KBM-7 (cell line): ENCODE measurements at regions not wholly inside any gene's neighbourhood (a gene's known extent, or its start where the extent isn't known, plus 50 kb on each side); places are given as distances from the start of the nearest gene placed in this dataset.
"Not testable (repeated sequence)": the region's sequence is repeated elsewhere in the genome, so short reads cannot be mapped to it uniquely, and the experiment has no call there.

Experiments
- DNase-seq: peaks from one replicate; pipeline ENCODE4 v3.0.0-alpha.2; 2015
- in situ Hi-C: fragments of 300-500 bp; cut with MboI; formaldehyde crosslinking; loops from 2 replicates; pipeline ENCODE4 v1.14.3; 2020; ENCODE audit warnings: low sequenced_read_pairs, low pct_unique_long_range_greater_than_20kb, mixed read lengths

- no peak for DNase-seq
- in situ Hi-C loops, result no loop called here
Observed at GRCh38 chr1:189550498-189550897, 927.2 kb downstream of the BRINP3 start.

- in situ Hi-C loops, result no loop called here
- DNase-seq, result no peak
Observed at GRCh38 chr1:189563784-189564183, 913.9 kb downstream of the BRINP3 start.

- DNase-seq, result no peak
- in situ Hi-C loops, result no loop called here
Observed at GRCh38 chr1:189567890-189568289, 909.8 kb downstream of the BRINP3 start.

- in situ Hi-C loops, result no loop called here
Observed at GRCh38 chr1:189596197-189596596, 881.5 kb downstream of the BRINP3 start.

GRCh38 chr1:189597083-189597482, 880.6 kb downstream of the BRINP3 start:
- in situ Hi-C loops, result no loop called here
- DNase-seq, result peak; percentile 1

More at GRCh38 chr1:189596197-189596596, 881.5 kb downstream of the BRINP3 start:
- DNase-seq, result no peak

GRCh38 chr1:189605226-189605625, 872.4 kb downstream of the BRINP3 start:
- in situ Hi-C loops, result no loop called here
- DNase-seq, result no peak

- in situ Hi-C loops, result no loop called here
- no peak for DNase-seq
Observed at GRCh38 chr1:189606047-189606446, 871.6 kb downstream of the BRINP3 start.

- no peak for DNase-seq
- in situ Hi-C loops, result no loop called here
Observed at GRCh38 chr1:189606795-189607476, 870.7 kb downstream of the BRINP3 start.

GRCh38 chr1:189607477-189608096, 870.1 kb downstream of the BRINP3 start:
- in situ Hi-C loops, result no loop called here
- no peak for DNase-seq

GRCh38 chr1:189609167-189609566, 868.5 kb downstream of the BRINP3 start:
- in situ Hi-C loops, result no loop called here
- no peak for DNase-seq

- no peak for DNase-seq
- in situ Hi-C loops, result no loop called here
Observed at GRCh38 chr1:189616893-189617292, 860.8 kb downstream of the BRINP3 start.

- in situ Hi-C loops, result no loop called here
- no peak for DNase-seq
Observed at GRCh38 chr1:189619682-189620332, 857.9 kb downstream of the BRINP3 start.

GRCh38 chr1:189620471-189620870, 857.2 kb downstream of the BRINP3 start:
- DNase-seq, result no peak
- in situ Hi-C loops, result no loop called here

GRCh38 chr1:189623336-189623735, 854.3 kb downstream of the BRINP3 start:
- no peak for DNase-seq
- in situ Hi-C loops, result no loop called here

- no peak for DNase-seq
- in situ Hi-C loops, result no loop called here
Observed at GRCh38 chr1:189627427-189627826, 850.2 kb downstream of the BRINP3 start.

- in situ Hi-C loops, result no loop called here
- no peak for DNase-seq
Observed at GRCh38 chr1:189628857-189629256, 848.8 kb downstream of the BRINP3 start.

- DNase-seq, result no peak
- in situ Hi-C loops, result no loop called here
Observed at GRCh38 chr1:189633658-189634057, 844.0 kb downstream of the BRINP3 start.

- no peak for DNase-seq
- in situ Hi-C loops, result no loop called here
Observed at GRCh38 chr1:189637041-189637440, 840.6 kb downstream of the BRINP3 start.

GRCh38 chr1:189644156-189644555, 833.5 kb downstream of the BRINP3 start:
- DNase-seq, in situ Hi-C loops: not testable (repeated sequence)

- DNase-seq, result no peak
- in situ Hi-C loops, result no loop called here
Observed at GRCh38 chr1:189644970-189645369, 832.7 kb downstream of the BRINP3 start.
